MM.1S (cell line): ENCODE measurements at regions not wholly inside any gene's neighbourhood (a gene's known extent, or its start where the extent isn't known, plus 50 kb on each side); places are given as distances from the start of the nearest gene placed in this dataset.

ENCODE experiments used
- DNase-seq: peaks from one replicate; pipeline ENCODE4 v3.0.0-alpha.2; 2015
- H2AFZ ChIP-seq: fragments of 300-600 bp; sonication (generic); 2 replicates; pipeline ENCODE4 v1.6.0; 2016; ENCODE audit warnings: antibody characterized with exemption, low read length
- H3F3A ChIP-seq: fragments of 300-600 bp; sonication (generic); 2 replicates; pipeline ENCODE4 v1.6.1; 2016; ENCODE audit warnings: mild to moderate bottlenecking, antibody characterized with exemption, low read length, moderate library complexity, mixed read lengths; ENCODE audit not compliant: insufficient read depth
- H3K27ac ChIP-seq: fragments of 300-600 bp; sonication (generic); 2 replicates; pipeline ENCODE4 v1.5.1; 2016; ENCODE audit warnings: mild to moderate bottlenecking, low read length
- H3K27me3 ChIP-seq: fragments of 300-600 bp; sonication (generic); replicated peaks from 2 replicates; pipeline ENCODE4 v1.6.0; 2016; ENCODE audit warnings: low read length; ENCODE audit not compliant: insufficient read depth
- H3K36me3 ChIP-seq: fragments of 300-600 bp; sonication (generic); replicated peaks from 2 replicates; pipeline ENCODE4 v1.6.1; 2016; ENCODE audit warnings: mild to moderate bottlenecking, low read length, mixed read lengths; ENCODE audit not compliant: insufficient read depth
- H3K4me1 ChIP-seq: fragments of 300-600 bp; sonication (generic); 2 replicates; pipeline ENCODE4 v1.6.1; 2016; ENCODE audit warnings: low read length, mixed read lengths
- H3K4me2 ChIP-seq: fragments of 300-600 bp; sonication (generic); 2 replicates; pipeline ENCODE4 v1.6.0; 2016; ENCODE audit warnings: low read depth, low read length
- H3K4me3 ChIP-seq: fragments of 300-600 bp; sonication (generic); 2 replicates; pipeline ENCODE4 v1.5.1; 2016; ENCODE audit warnings: low read length, mixed read lengths
- H3K79me2 ChIP-seq: fragments of 300-600 bp; sonication (generic); 2 replicates; pipeline ENCODE4 v1.6.1; 2016; ENCODE audit warnings: mixed run types, low read length, mixed read lengths
- H3K9ac ChIP-seq: fragments of 300-600 bp; sonication (generic); 2 replicates; pipeline ENCODE4 v1.6.1; 2016; ENCODE audit warnings: low read length, mixed read lengths
- H3K9me2 ChIP-seq: fragments of 300-600 bp; sonication (generic); replicated peaks from 2 replicates; pipeline ENCODE4 v1.6.1; 2016; ENCODE audit warnings: mild to moderate bottlenecking, low read length, mixed read lengths; ENCODE audit not compliant: insufficient read depth
- H3K9me3 ChIP-seq: fragments of 300-600 bp; sonication (generic); replicated peaks from 2 replicates; pipeline ENCODE4 v1.6.1; 2016; ENCODE audit warnings: mild to moderate bottlenecking, low read length, mixed read lengths; ENCODE audit not compliant: insufficient read depth
- H4K20me1 ChIP-seq: fragments of 300-600 bp; sonication (generic); 2 replicates; pipeline ENCODE4 v1.6.1; 2016; ENCODE audit warnings: mild to moderate bottlenecking, low read length, moderate library complexity, mixed read lengths; ENCODE audit not compliant: insufficient read depth
- EZH2 ChIP-seq: fragments of 300-600 bp; sonication (generic); optimal IDR thresholded peaks from 2 replicates; pipeline ENCODE3; 2017; ENCODE audit warnings: low read depth, mild to moderate bottlenecking, antibody characterized with exemption, low read length, mixed read lengths
- EZH2phosphoT487 ChIP-seq: fragments of 300-600 bp; sonication (generic); IDR thresholded peaks from 2 replicates; pipeline ENCODE4 v1.6.1; 2018; ENCODE audit warnings: antibody characterized with exemption, low read length
- TF ChIP-seq, protein P1 (sequence below): fragments of 300-600 bp; sonication (generic); IDR thresholded peaks from 2 replicates; pipeline ENCODE4 v1.5.1; 2016; ENCODE audit warnings: antibody characterized with exemption, low read length, mixed read lengths

DNA sequence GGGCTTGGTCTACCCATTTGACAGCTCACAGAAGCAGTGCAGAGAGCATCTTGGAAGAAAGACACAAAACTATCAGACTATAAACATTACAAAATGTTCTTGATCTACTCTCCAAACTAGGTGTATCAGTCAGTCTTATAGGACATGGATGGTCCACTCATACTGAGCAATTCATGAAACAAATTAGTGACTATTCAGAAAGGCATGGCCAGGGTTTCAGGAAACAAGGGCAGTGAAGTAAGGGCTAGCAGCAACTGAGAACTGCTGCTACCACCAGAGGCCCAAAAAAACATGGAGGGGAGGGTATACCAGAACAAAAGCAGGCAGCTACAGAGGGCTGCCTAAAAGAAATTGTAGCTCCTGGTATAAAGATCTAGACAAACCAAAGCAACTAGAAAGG lies 287.0 kb downstream of the PIK3R1 start:
- TF ChIP-seq, protein P1, sequence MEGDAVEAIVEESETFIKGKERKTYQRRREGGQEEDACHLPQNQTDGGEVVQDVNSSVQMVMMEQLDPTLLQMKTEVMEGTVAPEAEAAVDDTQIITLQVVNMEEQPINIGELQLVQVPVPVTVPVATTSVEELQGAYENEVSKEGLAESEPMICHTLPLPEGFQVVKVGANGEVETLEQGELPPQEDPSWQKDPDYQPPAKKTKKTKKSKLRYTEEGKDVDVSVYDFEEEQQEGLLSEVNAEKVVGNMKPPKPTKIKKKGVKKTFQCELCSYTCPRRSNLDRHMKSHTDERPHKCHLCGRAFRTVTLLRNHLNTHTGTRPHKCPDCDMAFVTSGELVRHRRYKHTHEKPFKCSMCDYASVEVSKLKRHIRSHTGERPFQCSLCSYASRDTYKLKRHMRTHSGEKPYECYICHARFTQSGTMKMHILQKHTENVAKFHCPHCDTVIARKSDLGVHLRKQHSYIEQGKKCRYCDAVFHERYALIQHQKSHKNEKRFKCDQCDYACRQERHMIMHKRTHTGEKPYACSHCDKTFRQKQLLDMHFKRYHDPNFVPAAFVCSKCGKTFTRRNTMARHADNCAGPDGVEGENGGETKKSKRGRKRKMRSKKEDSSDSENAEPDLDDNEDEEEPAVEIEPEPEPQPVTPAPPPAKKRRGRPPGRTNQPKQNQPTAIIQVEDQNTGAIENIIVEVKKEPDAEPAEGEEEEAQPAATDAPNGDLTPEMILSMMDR = no peak
- TF ChIP-seq EZH2phosphoT487 (no peak), EZH2 (no peak)
- Histone ChIP-seq H3K27me3 (no peaks in the 10 kb centered on the region), H4K20me1 (no peaks in the 10 kb centered on the region), H3F3A (no peaks in the 10 kb centered on the region), H3K9me2 (no peaks in the 10 kb centered on the region), H3K27ac (no peak overlapping the region), H3K4me2 (no peak overlapping the region), H3K79me2 (no peaks in the 10 kb centered on the region), H3K4me3 (no peak overlapping the region), H3K4me1 (no peaks in the 10 kb centered on the region), H3K36me3 (no peaks in the 10 kb centered on the region), H2AFZ (no peak overlapping the region), H3K9ac (no peak overlapping the region), H3K9me3 (no peaks in the 10 kb centered on the region)
- no peak for DNase-seq

DNA sequence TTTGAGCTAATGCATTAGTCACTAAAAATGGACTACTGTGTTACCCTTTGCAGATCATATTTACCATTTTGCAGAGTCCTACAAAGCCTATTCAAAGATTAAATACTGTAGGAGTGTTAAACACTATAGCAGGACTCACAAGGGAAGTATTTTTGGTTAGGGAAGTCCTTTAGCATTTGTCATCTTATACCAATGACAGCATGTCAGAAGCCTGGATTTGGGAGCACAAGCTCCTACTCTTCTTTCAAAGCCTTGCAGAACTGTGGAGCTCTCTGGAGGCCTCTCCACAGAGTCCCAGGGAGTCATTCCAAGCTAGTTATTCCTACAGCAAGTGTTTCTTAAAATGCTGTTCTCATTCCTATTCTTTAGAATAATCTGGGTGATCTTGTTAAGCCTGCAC lies 288.8 kb downstream of the PIK3R1 start:
- no peaks in the 10 kb centered on the region for H3F3A ChIP-seq
- H2AFZ ChIP-seq = no peak overlapping the region
- no peaks in the 10 kb centered on the region for H3K4me1 ChIP-seq
- H3K27me3 ChIP-seq = no peaks in the 10 kb centered on the region
- H3K36me3 ChIP-seq = no peaks in the 10 kb centered on the region
- H4K20me1 ChIP-seq = no peaks in the 10 kb centered on the region
- H3K4me3 ChIP-seq = no peak overlapping the region
- no peaks in the 10 kb centered on the region for H3K79me2 ChIP-seq
- no peaks in the 10 kb centered on the region for H3K9me3 ChIP-seq
- no peaks in the 10 kb centered on the region for H3K9me2 ChIP-seq
- TF ChIP-seq, protein P1 = no peak
- TF ChIP-seq EZH2phosphoT487 (no peak), EZH2 (no peak)
- no peak overlapping the region for H3K4me2 ChIP-seq
- H3K27ac ChIP-seq = no peak overlapping the region
- no peak for DNase-seq
- no peak overlapping the region for H3K9ac ChIP-seq

GRCh38 chr5:68505917-68506860 lies 290.6 kb downstream of the PIK3R1 start:
- no peaks in the 10 kb centered on the region for H4K20me1 ChIP-seq
- no peak overlapping the region for H3K9ac ChIP-seq
- H3K4me2 ChIP-seq = no peak overlapping the region
- no peaks in the 10 kb centered on the region for H3K79me2 ChIP-seq
- no peaks in the 10 kb centered on the region for H3K9me2 ChIP-seq
- TF ChIP-seq EZH2phosphoT487 (no peak), EZH2 (no peak)
- TF ChIP-seq, protein P1 = no peak
- no peak overlapping the region for H2AFZ ChIP-seq
- no peak overlapping the region for H3K27ac ChIP-seq
- H3K36me3 ChIP-seq = no peaks in the 10 kb centered on the region
- no peaks in the 10 kb centered on the region for H3K4me1 ChIP-seq
- H3K9me3 ChIP-seq = no peaks in the 10 kb centered on the region
- DNase-seq = no peak
- no peak overlapping the region for H3K4me3 ChIP-seq
- H3F3A ChIP-seq = no peaks in the 10 kb centered on the region
- no peaks in the 10 kb centered on the region for H3K27me3 ChIP-seq
